Endothelial cell of hepatic sinusoid (primary cell): ENCODE measurements at regions not wholly inside any gene's neighbourhood (a gene's known extent, or its start where the extent isn't known, plus 50 kb on each side); places are given as distances from the start of the nearest gene placed in this dataset.

Experiments
- in situ Hi-C: cut with HindIII; loops from 2 replicates; pipeline ENCODE4 v1.10.0; 2017; ENCODE audit warnings: low sequenced_read_pairs

- in situ Hi-C loops, result no loop called here
Observed at GRCh38 chr22:48577014-48577690, 1250.5 kb downstream of the BRD1 start.

- in situ Hi-C loops, result no loop called here
Observed at GRCh38 chr22:48576333-48577013, 1251.2 kb downstream of the BRD1 start.

GRCh38 chr22:48575618-48576332, 1251.9 kb downstream of the BRD1 start:
- in situ Hi-C loops, result no loop called here

- in situ Hi-C loops, result no loop called here
Observed at GRCh38 chr22:48574776-48575617, 1252.7 kb downstream of the BRD1 start.

DNA sequence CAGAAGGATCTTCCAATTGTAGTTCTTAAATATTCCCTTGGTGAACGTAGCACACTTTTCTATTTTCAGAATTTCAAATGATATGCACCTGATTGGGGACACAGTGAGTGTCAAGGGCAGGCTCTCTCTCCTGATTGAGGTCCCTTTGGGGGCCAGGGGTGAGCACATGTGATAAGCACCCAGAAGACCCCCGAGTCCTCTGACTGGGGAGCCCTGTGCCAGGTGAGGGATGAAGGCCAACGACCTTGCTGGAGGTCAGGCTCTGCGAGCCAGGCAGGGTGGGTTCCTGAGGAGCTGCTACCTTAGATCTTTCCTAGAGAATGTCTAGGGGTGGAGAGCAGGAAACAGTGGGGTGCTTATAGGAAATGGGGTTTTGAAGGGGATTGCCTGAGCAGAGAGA, 1253.9 kb downstream of the BRD1 start:
- in situ Hi-C loops, result no loop called here

- in situ Hi-C loops, result no loop called here
Observed at GRCh38 chr22:48572951-48573350, 1254.7 kb downstream of the BRD1 start.

- in situ Hi-C loops, result no loop called here
Observed at GRCh38 chr22:48570912-48571311, 1256.8 kb downstream of the BRD1 start.

GRCh38 chr22:48569476-48570233, 1258.0 kb downstream of the BRD1 start:
- in situ Hi-C loops, result no loop called here

GRCh38 chr22:48568736-48569330, 1258.8 kb downstream of the BRD1 start:
- in situ Hi-C loops, result no loop called here

DNA sequence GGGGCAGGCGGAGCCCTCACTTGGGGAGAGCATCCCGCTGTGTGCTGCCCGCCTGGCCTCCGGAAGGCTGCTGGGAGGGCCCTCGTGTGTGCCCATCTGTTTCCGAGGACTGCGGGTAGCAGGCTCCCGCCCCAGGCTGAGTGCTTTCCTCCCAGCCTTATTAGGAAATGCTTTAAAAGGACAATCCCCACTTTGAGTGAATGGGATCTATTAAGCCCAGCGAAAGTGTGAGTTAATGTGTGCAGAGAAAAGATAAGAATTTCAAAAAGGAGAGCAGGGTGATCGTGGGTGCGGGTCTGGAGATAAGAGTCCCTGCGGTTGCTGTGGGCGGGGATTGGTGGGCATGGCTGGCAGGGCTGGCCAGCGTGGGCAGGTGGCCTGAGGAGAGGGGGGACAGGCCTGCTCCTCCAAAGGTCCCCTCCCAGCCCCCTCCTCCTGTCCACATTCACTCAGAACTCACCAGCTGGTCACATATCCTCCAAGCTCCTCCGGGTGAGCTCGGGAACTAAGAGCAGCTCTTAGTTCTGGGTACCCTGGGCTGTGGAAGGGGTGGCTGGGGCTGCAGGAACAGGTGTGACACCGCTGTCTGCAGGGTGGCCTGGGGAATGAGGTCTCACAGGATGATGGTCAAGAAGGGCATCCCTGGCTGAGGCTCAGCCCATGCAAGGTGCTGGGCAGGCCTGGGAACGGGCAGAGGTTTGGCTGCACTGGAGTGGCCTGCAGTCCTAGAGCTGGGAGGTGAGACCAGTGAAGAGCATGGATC, 1260.3 kb downstream of the BRD1 start:
- in situ Hi-C loops, result no loop called here

GRCh38 chr22:48566741-48567140, 1260.9 kb downstream of the BRD1 start:
- in situ Hi-C loops, result no loop called here

- in situ Hi-C loops, result no loop called here
Observed at GRCh38 chr22:48565901-48566501, 1261.7 kb downstream of the BRD1 start.

DNA sequence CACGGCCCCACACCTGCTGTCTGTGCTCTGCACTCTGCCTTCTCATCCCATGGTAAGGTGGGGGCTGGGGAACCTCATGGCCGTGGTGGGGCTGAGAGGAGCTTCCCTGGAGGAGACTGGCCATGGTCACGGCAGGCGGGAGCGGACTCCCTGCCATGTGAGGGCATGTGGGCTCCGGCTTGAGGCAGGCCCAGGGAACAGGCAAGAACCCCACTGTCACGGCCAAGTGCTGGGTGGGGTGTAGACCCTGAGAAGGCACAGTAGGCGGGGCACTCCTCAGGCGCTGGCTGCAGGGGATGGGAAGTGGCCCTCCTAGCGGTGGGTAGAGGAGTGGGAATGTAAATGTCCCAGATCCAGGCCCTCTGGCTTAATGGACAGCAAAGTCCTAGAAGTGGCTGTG, 1262.7 kb downstream of the BRD1 start:
- in situ Hi-C loops, result no loop called here

DNA sequence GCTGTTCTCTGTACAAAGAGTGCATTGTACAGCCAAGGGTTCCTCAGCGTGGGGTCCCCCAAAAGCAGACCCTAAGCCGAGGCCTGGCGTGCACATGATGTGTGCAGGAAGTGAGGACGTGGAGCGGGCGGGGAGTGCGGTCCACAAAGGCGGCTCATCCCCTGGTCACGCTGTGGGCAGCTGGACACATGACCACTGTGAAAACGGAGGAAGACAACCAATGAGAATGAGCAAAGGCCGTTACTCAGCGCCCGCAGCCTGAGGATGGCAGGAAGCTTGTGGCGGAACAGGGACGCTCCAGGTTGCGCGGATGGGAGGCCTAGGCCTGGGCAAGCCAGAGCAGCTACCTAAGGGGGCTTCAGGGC, 1263.7 kb downstream of the BRD1 start:
- in situ Hi-C loops, result no loop called here

DNA sequence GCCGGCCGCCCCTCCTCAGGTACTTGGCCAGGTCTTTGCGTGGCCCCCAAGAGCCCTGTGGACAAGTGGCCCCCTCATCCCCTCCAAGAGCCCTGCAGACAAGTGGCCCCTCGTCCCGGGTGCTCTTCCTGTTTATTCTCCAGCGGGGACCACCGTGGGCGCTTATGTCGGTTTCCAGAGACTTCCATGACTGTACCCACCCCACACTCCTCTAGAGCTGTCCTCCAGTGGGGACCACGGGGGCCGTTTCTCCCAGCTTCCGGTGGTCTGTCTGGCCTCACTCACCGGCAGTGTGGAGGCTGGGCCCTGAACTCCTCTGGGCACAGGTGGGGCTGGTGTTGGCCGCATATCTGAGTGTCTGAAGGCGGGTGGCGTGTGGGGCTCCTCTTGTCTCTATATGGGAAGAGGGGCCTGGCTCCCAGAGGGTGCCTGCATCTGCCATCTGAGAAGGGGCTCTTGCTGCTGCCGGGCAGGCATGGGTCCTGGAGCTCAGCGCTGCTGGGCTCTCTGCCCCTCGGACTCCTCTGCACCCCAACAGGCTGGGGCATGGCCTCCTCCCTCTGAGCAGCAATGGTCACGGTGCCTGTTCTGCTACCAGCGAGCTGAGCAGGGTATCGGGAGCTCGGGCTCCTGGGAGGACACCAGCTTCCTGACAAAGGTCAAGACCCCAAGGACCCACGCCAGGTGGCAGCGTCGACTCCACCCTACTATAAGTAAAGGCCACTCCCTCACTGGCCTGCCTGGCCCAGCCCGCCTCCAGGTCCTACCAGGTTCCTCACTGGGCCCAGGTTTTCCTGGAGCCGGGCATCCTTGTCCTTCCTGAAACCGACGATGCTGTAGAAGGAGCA, 1264.3 kb downstream of the BRD1 start:
- in situ Hi-C loops, result no loop called here

DNA sequence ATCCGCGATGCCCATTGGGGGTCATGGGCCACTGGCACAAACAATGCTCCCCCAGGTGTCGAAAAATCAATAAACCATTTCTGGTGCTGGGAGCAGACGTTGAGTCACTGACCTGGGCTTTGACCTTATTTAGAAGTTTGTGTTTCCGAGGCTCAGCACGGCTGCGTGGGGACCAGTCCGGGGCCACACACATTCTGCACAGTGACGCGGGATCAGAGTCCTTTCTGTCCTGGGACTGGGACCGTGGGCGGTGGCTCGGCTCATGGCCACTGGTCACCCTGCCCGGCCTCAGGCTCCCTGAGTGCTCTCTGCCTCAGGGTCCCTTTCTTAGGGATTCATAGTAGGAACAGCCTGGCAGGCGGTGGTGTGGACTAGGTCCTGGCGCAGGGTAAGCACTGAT, 1266.0 kb downstream of the BRD1 start:
- in situ Hi-C loops, result no loop called here

DNA sequence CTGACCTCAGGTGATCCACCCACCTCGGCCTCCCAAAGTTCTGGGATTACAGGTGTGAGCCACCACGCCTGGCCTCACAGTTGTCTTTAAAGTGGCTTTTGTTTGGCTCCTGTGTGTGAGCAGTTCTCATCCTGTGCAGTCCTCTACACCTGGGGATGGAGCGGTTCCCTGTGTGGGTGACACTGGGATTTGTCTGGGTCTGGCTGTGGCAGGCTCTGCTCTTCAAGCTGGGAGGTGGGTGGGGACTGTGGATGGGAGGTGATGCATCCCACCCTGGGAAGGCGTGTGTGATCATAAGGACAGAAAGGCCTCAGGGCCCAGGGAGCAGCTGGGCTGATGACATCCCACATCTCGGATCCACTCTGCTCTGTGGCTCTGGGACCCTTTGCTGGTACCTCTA, 1266.8 kb downstream of the BRD1 start:
- in situ Hi-C loops, result no loop called here

DNA sequence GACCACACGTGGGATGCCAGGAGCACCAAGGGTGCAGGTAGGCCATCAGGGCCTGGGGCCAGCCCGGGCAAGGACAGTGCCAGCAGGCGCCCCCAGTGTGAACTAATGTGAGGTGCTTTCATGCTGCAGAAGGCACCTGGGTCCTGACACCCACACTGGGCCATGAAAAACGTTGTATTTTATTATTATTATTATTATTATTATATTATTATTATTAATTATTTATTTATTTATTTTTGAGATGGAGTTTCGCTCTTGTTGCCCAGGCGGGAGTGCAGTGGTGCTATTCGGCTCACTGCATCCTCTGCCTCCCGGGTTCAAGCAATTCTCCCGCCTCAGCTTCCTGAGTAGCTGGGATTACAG, 1267.3 kb downstream of the BRD1 start:
- in situ Hi-C loops, result no loop called here
